NCI-H1436 treated with DMSO at 0.1 percent for 48 hours (cell line): ENCODE measurements at regions not wholly inside any gene's neighbourhood (a gene's known extent, or its start where the extent isn't known, plus 50 kb on each side); places are given as distances from the start of the nearest gene placed in this dataset.

ENCODE experiments used
- DNase-seq: peaks from one replicate; lab custom pipeline; 2025; lab: John Stamatoyannopoulos, UW

GRCh38 chr7:115127399-115128021 lies 205.6 kb downstream of the MDFIC start:
- DNase-seq = no peak

- no peak for DNase-seq
Measured at GRCh38 chr7:115125750-115126149, 203.9 kb downstream of the MDFIC start.

- DNase-seq = no peak
Measured at GRCh38 chr7:115125312-115125711, 203.4 kb downstream of the MDFIC start.

- DNase-seq = no peak
Measured at GRCh38 chr7:115124409-115124939, 202.6 kb downstream of the MDFIC start.

GRCh38 chr7:115123441-115123840 lies 201.5 kb downstream of the MDFIC start:
- DNase-seq = no peak

GRCh38 chr7:115122388-115122787 lies 200.5 kb downstream of the MDFIC start:
- no peak for DNase-seq

- DNase-seq = no peak
Measured at GRCh38 chr7:115117748-115118147, 195.9 kb downstream of the MDFIC start.

GRCh38 chr7:115116773-115117715 lies 195.2 kb downstream of the MDFIC start:
- no peak for DNase-seq

GRCh38 chr7:115113776-115114175 lies 191.9 kb downstream of the MDFIC start:
- DNase-seq = no peak

- no peak for DNase-seq
Measured at GRCh38 chr7:115113131-115113530, 191.2 kb downstream of the MDFIC start.

- DNase-seq = no peak
Measured at GRCh38 chr7:115110523-115110922, 188.6 kb downstream of the MDFIC start.

GRCh38 chr7:115106316-115106715 lies 184.4 kb downstream of the MDFIC start:
- no peak for DNase-seq

GRCh38 chr7:115102738-115103137 lies 180.8 kb downstream of the MDFIC start:
- no peak for DNase-seq

GRCh38 chr7:115101199-115101598 lies 179.3 kb downstream of the MDFIC start:
- no peak for DNase-seq

- no peak for DNase-seq
Measured at GRCh38 chr7:115099906-115100305, 178.0 kb downstream of the MDFIC start.

GRCh38 chr7:115097175-115097671 lies 175.3 kb downstream of the MDFIC start:
- DNase-seq = no peak

GRCh38 chr7:115096262-115096661 lies 174.4 kb downstream of the MDFIC start:
- DNase-seq = no peak

GRCh38 chr7:115094163-115094562 lies 172.3 kb downstream of the MDFIC start:
- DNase-seq = no peak

GRCh38 chr7:115088893-115089292 lies 167.0 kb downstream of the MDFIC start:
- no peak for DNase-seq

- no peak for DNase-seq
Measured at GRCh38 chr7:115087437-115087836, 165.5 kb downstream of the MDFIC start.

- DNase-seq = no peak
Measured at GRCh38 chr7:115086146-115086841, 164.4 kb downstream of the MDFIC start.

GRCh38 chr7:115085421-115085820 lies 163.5 kb downstream of the MDFIC start:
- no peak for DNase-seq
